H9 (cell line): ENCODE measurements at regions not wholly inside any gene's neighbourhood (a gene's known extent, or its start where the extent isn't known, plus 50 kb on each side); places are given as distances from the start of the nearest gene placed in this dataset.

Experiments
- DNase-seq: peaks from one replicate; pipeline ENCODE4 v3.0.0-alpha.2; 2017
- H2AFZ ChIP-seq: one replicate; pipeline ENCODE4 v1.6.1; 2013; ENCODE audit warnings: mild to moderate bottlenecking, low read length, control low read depth, moderate library complexity
- H2AK5ac ChIP-seq: 2 replicates; pipeline ENCODE4 v1.6.1; 2013; ENCODE audit warnings: low read length, control low read depth, mixed read lengths; ENCODE audit not compliant: insufficient read length
- H2BK120ac ChIP-seq: one replicate; pipeline ENCODE4 v1.6.1; 2013; ENCODE audit warnings: low read depth, mild to moderate bottlenecking, low read length, control low read depth, inconsistent platforms; ENCODE audit not compliant: poor library complexity, severe bottlenecking
- H2BK12ac ChIP-seq: 2 replicates; pipeline ENCODE4 v1.6.1; 2013; ENCODE audit warnings: low read length, control low read depth, mixed read lengths, low read depth; ENCODE audit not compliant: insufficient read length
- H2BK15ac ChIP-seq: 2 replicates; pipeline ENCODE4 v1.6.1; 2013; ENCODE audit warnings: low read depth, low read length, control low read depth
- H2BK20ac ChIP-seq: one replicate; pipeline ENCODE4 v1.6.1; 2013; ENCODE audit warnings: low read depth, mild to moderate bottlenecking, low read length, control low read depth, inconsistent platforms; ENCODE audit not compliant: poor library complexity, severe bottlenecking
- H2BK5ac ChIP-seq: 2 replicates; pipeline ENCODE4 v1.6.1; 2013; ENCODE audit warnings: low read length, control low read depth, mixed read lengths; ENCODE audit not compliant: insufficient read length
- H3K14ac ChIP-seq: 2 replicates; pipeline ENCODE4 v1.6.1; 2013; ENCODE audit warnings: low read length, control low read depth; ENCODE audit not compliant: insufficient read depth
- H3K18ac ChIP-seq: 2 replicates; pipeline ENCODE4 v1.6.1; 2013; ENCODE audit warnings: low read depth, mild to moderate bottlenecking, mixed read lengths, low read length, control low read depth; ENCODE audit not compliant: insufficient read length
- H3K23ac ChIP-seq: 2 replicates; pipeline ENCODE4 v1.6.1; 2013; ENCODE audit warnings: low read length, control low read depth, mixed read lengths, low read depth; ENCODE audit not compliant: insufficient read length
- H3K23me2 ChIP-seq: 2 replicates; pipeline ENCODE4 v1.6.1; 2013; ENCODE audit warnings: low read depth, mild to moderate bottlenecking, mixed read lengths, low read length, control low read depth; ENCODE audit not compliant: insufficient read length, poor library complexity, severe bottlenecking
- H3K27ac ChIP-seq: 2 replicates; pipeline ENCODE4 v1.5.1; 2013; ENCODE audit warnings: low read length, control low read depth, mixed read lengths, low read depth; ENCODE audit not compliant: insufficient read length
- H3K27me3 ChIP-seq: 2 replicates; pipeline ENCODE4 v1.6.1; 2013; ENCODE audit warnings: low read length, control low read depth, inconsistent platforms; ENCODE audit not compliant: insufficient read depth
- H3K4ac ChIP-seq: 2 replicates; pipeline ENCODE4 v1.6.1; 2013; ENCODE audit warnings: low read depth, mild to moderate bottlenecking, control low read depth, inconsistent platforms, low read length, moderate library complexity
- H3K4me1 ChIP-seq: 2 replicates; pipeline ENCODE4 v1.6.1; 2013; ENCODE audit warnings: low read length, control low read depth, inconsistent platforms; ENCODE audit not compliant: insufficient read depth
- H3K4me2 ChIP-seq: 2 replicates; pipeline ENCODE4 v1.6.1; 2013; ENCODE audit warnings: low read length, control low read depth, mixed read lengths; ENCODE audit not compliant: insufficient read length, insufficient read depth
- H3K56ac ChIP-seq: 2 replicates; pipeline ENCODE4 v1.6.1; 2013; ENCODE audit warnings: low read depth, mild to moderate bottlenecking, mixed read lengths, low read length, control low read depth; ENCODE audit not compliant: insufficient read length
- H3K79me1 ChIP-seq: 2 replicates; pipeline ENCODE4 v1.6.1; 2013; ENCODE audit warnings: low read depth, mild to moderate bottlenecking, moderate library complexity, low read length, control low read depth, inconsistent platforms; ENCODE audit not compliant: insufficient read depth, poor library complexity, severe bottlenecking
- H3K79me2 ChIP-seq: 2 replicates; pipeline ENCODE4 v1.6.1; 2013; ENCODE audit warnings: low read length, control low read depth, inconsistent platforms; ENCODE audit not compliant: insufficient read depth
- H3K9ac ChIP-seq: 2 replicates; pipeline ENCODE4 v1.6.1; 2013; ENCODE audit warnings: low read length, control low read depth, mixed read lengths; ENCODE audit not compliant: insufficient read length; ENCODE audit errors: extremely low read depth
- H3K9me3 ChIP-seq: one replicate; pipeline ENCODE4 v1.6.1; 2013; ENCODE audit warnings: low read depth, low read length, inconsistent platforms; ENCODE audit not compliant: control insufficient read depth
- H3T11ph ChIP-seq: one replicate; pipeline ENCODE4 v1.6.1; 2013; ENCODE audit warnings: mild to moderate bottlenecking, low read length, control low read depth, inconsistent platforms
- H4K20me1 ChIP-seq: one replicate; pipeline ENCODE4 v1.6.1; 2013; ENCODE audit not compliant: control insufficient read depth, insufficient read length, insufficient read depth
- H4K5ac ChIP-seq: 2 replicates; pipeline ENCODE4 v1.6.1; 2013; ENCODE audit warnings: low read depth, mild to moderate bottlenecking, mixed read lengths, low read length, control low read depth; ENCODE audit not compliant: insufficient read length
- H4K8ac ChIP-seq: replicated peaks from 2 replicates; pipeline ENCODE4 v1.6.1; 2013; ENCODE audit warnings: low read length, control low read depth, mixed read lengths, low read depth; ENCODE audit not compliant: insufficient read length
- H4K91ac ChIP-seq: 2 replicates; pipeline ENCODE4 v1.6.1; 2013; ENCODE audit warnings: low read depth, mild to moderate bottlenecking, moderate library complexity, mixed read lengths, low read length, control low read depth; ENCODE audit not compliant: insufficient read length
- H3K27ac Mint-ChIP-seq, 3 experiments: 2 replicates in 2 of 3; 3 replicates in 1 of 3; pipeline ENCODE4 v1.8.0; 2020 to 2021; ENCODE audit warnings: mixed read lengths in 3 of 3, mild to moderate bottlenecking in 1 of 3, moderate library complexity in 1 of 3
- H3K27me3 Mint-ChIP-seq: 2 replicates; pipeline ENCODE4 v1.8.0; 2021; ENCODE audit warnings: low read depth, mild to moderate bottlenecking, moderate library complexity, mixed read lengths
- H3K36me3 Mint-ChIP-seq, 3 experiments: 2 replicates in 2 of 3; 3 replicates in 1 of 3; pipeline ENCODE4 v1.8.0; 2020 to 2021; ENCODE audit warnings: low read depth in 3 of 3, mixed read lengths in 3 of 3; ENCODE audit not compliant: insufficient read depth in 1 of 3
- H3K4me1 Mint-ChIP-seq, 2 experiments: 2 replicates each; pipeline ENCODE4 v1.8.0; 2020; ENCODE audit warnings: mixed read lengths in 2 of 2
- H3K4me3 Mint-ChIP-seq, 2 experiments: 2 replicates in 1 of 2; 3 replicates in 1 of 2; pipeline ENCODE4 v1.8.0; 2020 to 2021; ENCODE audit warnings: mild to moderate bottlenecking in 2 of 2, mixed read lengths in 2 of 2, moderate library complexity in 1 of 2
- H3K9me3 Mint-ChIP-seq, 2 experiments: 2 replicates in 1 of 2; 3 replicates in 1 of 2; pipeline ENCODE4 v1.8.0; 2020; ENCODE audit warnings: mild to moderate bottlenecking in 2 of 2, mixed read lengths in 2 of 2, moderate library complexity in 1 of 2
- WGBS: extraction: QIAGEN DNeasy Blood & Tissue Kit; methylation state at CpG from one replicate; pipeline ENCODE4 v1.1.7; 2013; ENCODE audit warnings: missing lambda C conversion rate, low lambda C conversion rate, mixed read lengths; ENCODE audit not compliant: insufficient read length; ENCODE audit errors: extremely low coverage; 5-methylcytosine and 5-hydroxymethylcytosine counted together
- TF ChIP-seq, protein P1 (sequence below): fragments of 200-600 bp; sonication (generic); conservative IDR thresholded peaks from 3 replicates; pipeline ENCODE4 v1.8.0; 2021; ENCODE audit warnings: antibody characterized with exemption, mild to moderate bottlenecking

DNA sequence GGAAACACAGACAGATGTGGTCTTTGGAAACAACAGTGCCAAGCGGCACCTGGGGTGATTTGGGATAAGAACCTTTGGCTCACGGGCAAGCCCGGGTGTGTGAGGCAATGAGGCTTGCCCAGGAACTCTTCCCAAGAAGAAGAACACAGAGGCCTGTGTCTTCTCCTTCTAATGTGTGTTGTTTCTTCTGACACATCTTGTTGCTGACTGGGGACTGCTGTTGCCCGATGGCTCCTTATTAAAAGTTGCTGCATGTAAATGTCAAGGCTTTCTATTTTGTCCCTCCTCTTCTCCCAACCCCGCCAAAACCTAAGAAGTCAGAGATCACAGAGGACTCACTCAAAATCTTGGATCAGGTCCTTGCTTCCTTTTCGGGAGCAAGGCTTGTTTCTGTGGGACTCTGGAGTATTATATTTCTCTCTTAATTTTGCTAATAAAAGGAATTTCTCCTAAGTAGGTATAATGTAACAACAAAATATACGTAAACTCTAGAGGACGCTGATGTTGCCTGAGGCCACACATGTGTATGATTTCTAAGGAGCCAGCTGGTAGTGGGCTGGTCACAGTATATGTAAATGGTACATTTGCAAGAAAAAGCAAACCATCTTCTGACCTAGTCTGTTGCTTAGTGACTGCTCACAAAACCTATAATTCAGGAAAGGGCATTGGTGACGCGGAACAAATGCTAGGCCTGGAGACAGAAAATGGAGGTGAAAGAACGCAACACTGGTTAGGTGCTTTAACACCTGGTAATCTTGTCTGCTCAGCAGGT, 232.5 kb downstream of the GADD45G start:
- TF ChIP-seq, protein P1, sequence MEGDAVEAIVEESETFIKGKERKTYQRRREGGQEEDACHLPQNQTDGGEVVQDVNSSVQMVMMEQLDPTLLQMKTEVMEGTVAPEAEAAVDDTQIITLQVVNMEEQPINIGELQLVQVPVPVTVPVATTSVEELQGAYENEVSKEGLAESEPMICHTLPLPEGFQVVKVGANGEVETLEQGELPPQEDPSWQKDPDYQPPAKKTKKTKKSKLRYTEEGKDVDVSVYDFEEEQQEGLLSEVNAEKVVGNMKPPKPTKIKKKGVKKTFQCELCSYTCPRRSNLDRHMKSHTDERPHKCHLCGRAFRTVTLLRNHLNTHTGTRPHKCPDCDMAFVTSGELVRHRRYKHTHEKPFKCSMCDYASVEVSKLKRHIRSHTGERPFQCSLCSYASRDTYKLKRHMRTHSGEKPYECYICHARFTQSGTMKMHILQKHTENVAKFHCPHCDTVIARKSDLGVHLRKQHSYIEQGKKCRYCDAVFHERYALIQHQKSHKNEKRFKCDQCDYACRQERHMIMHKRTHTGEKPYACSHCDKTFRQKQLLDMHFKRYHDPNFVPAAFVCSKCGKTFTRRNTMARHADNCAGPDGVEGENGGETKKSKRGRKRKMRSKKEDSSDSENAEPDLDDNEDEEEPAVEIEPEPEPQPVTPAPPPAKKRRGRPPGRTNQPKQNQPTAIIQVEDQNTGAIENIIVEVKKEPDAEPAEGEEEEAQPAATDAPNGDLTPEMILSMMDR: no peak
- H3K9me3 Mint-ChIP-seq: no peaks in the 10 kb centered on the region
- no peak overlapping the region for H2BK20ac ChIP-seq
- H3K27me3 ChIP-seq: no peaks in the 10 kb centered on the region
- no peaks in the 10 kb centered on the region for H3K36me3 Mint-ChIP-seq
- no peaks in the 10 kb centered on the region for H3K23me2 ChIP-seq
- no peak overlapping the region for H4K5ac ChIP-seq
- H3K4me1 Mint-ChIP-seq: peaks cover 35 to 45% of the 10 kb centered on the region in 2 experiments
- H4K20me1 ChIP-seq: no peaks in the 10 kb centered on the region
- no peak overlapping the region for H3K4me3 Mint-ChIP-seq
- no peak overlapping the region for H3K23ac ChIP-seq
- H3K79me1 ChIP-seq: no peaks in the 10 kb centered on the region
- no peak overlapping the region for H2BK120ac ChIP-seq
- H3T11ph ChIP-seq: no peak overlapping the region
- H3K9me3 ChIP-seq: no peaks in the 10 kb centered on the region
- H3K27ac ChIP-seq: no peak overlapping the region
- H2BK12ac ChIP-seq: no peak overlapping the region
- H3K4me2 ChIP-seq: no peak overlapping the region
- H3K4ac ChIP-seq: no peak overlapping the region
- peaks cover 4% of the 10 kb centered on the region; the same call in 1 of the 2 replicates for H3K4me1 ChIP-seq
- peak overlapping the region in 1 of 3 experiments; percentile 6; a peak in 2 of 7 replicates for H3K27ac Mint-ChIP-seq
- H3K79me2 ChIP-seq: no peaks in the 10 kb centered on the region
- no peak overlapping the region for H3K14ac ChIP-seq
- H2AFZ ChIP-seq: no peak overlapping the region
- no peak overlapping the region for H2AK5ac ChIP-seq
- H2BK5ac ChIP-seq: no peak overlapping the region
- no peak overlapping the region for H3K9ac ChIP-seq
- WGBS: no CpG with 5 or more reads among the region's 11 CpGs
- DNase-seq: no peak
- H4K91ac ChIP-seq: no peak overlapping the region
- H3K56ac ChIP-seq: no peak overlapping the region
- no peak overlapping the region for H4K8ac ChIP-seq
- H3K18ac ChIP-seq: no peak overlapping the region
- H2BK15ac ChIP-seq: no peak overlapping the region
- H3K27me3 Mint-ChIP-seq: peaks cover 7% of the 10 kb centered on the region
